ENCODE measurements at regions not wholly inside any gene's neighbourhood (a gene's known extent, or its start where the extent isn't known, plus 50 kb on each side); places are given as distances from the start of the nearest gene placed in this dataset.

GRCh38 chr15:62658498-62658897 lies 384.0 kb upstream of the TPM1 start:
- Histone ChIP-seq H3K27ac (no peak overlapping the region), H3K36me3 (peaks cover 0 to 47% (median 41%) of the 10 kb centered on the region in 4 donors), H3K27me3 (no peaks in the 10 kb centered on the region), H3K9me3 (no peaks in the 10 kb centered on the region), H3K4me1 (no peaks in the 10 kb centered on the region), H3K4me3 (no peak overlapping the region)
- intact Hi-C loops (cut with DNase I; ENCODE audit: low total_unique reads) = no loop called here
- WGBS, 5 donors = 69 to 81% (median 70%) methylated on average over 11 of the region's 11 CpGs
- peak in 1 of 2 donors; percentile 25 for DNase-seq
- TF ChIP-seq POLR2A (IDR thresholded peaks at IDR 0.05) (no peak), POLR2AphosphoS5 (IDR thresholded peaks at IDR 0.05) (no peak), CTCF (IDR thresholded peaks at IDR 0.05) (no peak), EP300 (IDR thresholded peaks at IDR 0.05) (no peak)

GRCh38 chr15:62663547-62663946 lies 379.0 kb upstream of the TPM1 start:
- Histone ChIP-seq H3K27me3 (no peaks in the 10 kb centered on the region), H3K4me1 (no peaks in the 10 kb centered on the region), H3K9me3 (no peaks in the 10 kb centered on the region), H3K27ac (no peak overlapping the region), H3K4me3 (no peak overlapping the region), H3K36me3 (peaks cover 0 to 23% (median 13%) of the 10 kb centered on the region in 4 donors)
- no peak for TF ChIP-seq POLR2A (IDR thresholded peaks at IDR 0.05)
- no peak for TF ChIP-seq CTCF (IDR thresholded peaks at IDR 0.05)
- no peak for TF ChIP-seq EP300 (IDR thresholded peaks at IDR 0.05)
- TF ChIP-seq POLR2AphosphoS5 (IDR thresholded peaks at IDR 0.05) = no peak
- intact Hi-C loops (cut with DNase I; ENCODE audit: low total_unique reads) = no loop called here
- no peak for DNase-seq

GRCh38 chr15:62665449-62665848 lies 377.1 kb upstream of the TPM1 start:
- no peaks in the 10 kb centered on the region for H3K4me1 ChIP-seq
- no peak overlapping the region for H3K27ac ChIP-seq
- no peak overlapping the region for H3K4me3 ChIP-seq
- TF ChIP-seq POLR2AphosphoS5 (IDR thresholded peaks at IDR 0.05) = no peak
- no peak for TF ChIP-seq EP300 (IDR thresholded peaks at IDR 0.05)
- no peak for TF ChIP-seq POLR2A (IDR thresholded peaks at IDR 0.05)
- no peak for TF ChIP-seq CTCF (IDR thresholded peaks at IDR 0.05)
- H3K9me3 ChIP-seq = no peaks in the 10 kb centered on the region
- WGBS, 5 donors = 76 to 87% (median 84%) methylated on average over 4 of the region's 4 CpGs
- peaks cover 0 to 31% (median 15%) of the 10 kb centered on the region in 4 donors for H3K36me3 ChIP-seq
- no peak for DNase-seq
- no peaks in the 10 kb centered on the region for H3K27me3 ChIP-seq
- intact Hi-C loops (cut with DNase I; ENCODE audit: low total_unique reads) = no loop called here

GRCh38 chr15:62666046-62666445 lies 376.5 kb upstream of the TPM1 start:
- WGBS, 5 donors = 93 to 97% (median 96%) methylated on average over 4 of the region's 4 CpGs

More at GRCh38 chr15:62666046-62666445, 376.5 kb upstream of the TPM1 start:
- Histone ChIP-seq H3K9me3 (no peaks in the 10 kb centered on the region), H3K36me3 (peaks cover 0 to 31% (median 15%) of the 10 kb centered on the region in 4 donors), H3K4me1 (no peaks in the 10 kb centered on the region), H3K4me3 (no peak overlapping the region), H3K27ac (no peak overlapping the region), H3K27me3 (no peaks in the 10 kb centered on the region)
- TF ChIP-seq POLR2A (IDR thresholded peaks at IDR 0.05) (no peak), POLR2AphosphoS5 (IDR thresholded peaks at IDR 0.05) (no peak), EP300 (IDR thresholded peaks at IDR 0.05) (no peak), CTCF (IDR thresholded peaks at IDR 0.05) (no peak)
- DNase-seq = no peak
- intact Hi-C loops (cut with DNase I; ENCODE audit: low total_unique reads) = no loop called here
